Stomach smooth muscle (tissue), 2 donors: ENCODE measurements at regions not wholly inside any gene's neighbourhood (a gene's known extent, or its start where the extent isn't known, plus 50 kb on each side); places are given as distances from the start of the nearest gene placed in this dataset.

Experiments
- H3K27ac ChIP-seq: one replicate; pipeline ENCODE4 v1.7.0; 2013; ENCODE audit warnings: mild to moderate bottlenecking, low read length, inconsistent platforms
- H3K27me3 ChIP-seq, 2 donors: one replicate each; pipeline ENCODE4 v1.7.0; 2013; ENCODE audit warnings: low read length in 2 of 2; ENCODE audit not compliant: insufficient read depth in 2 of 2, control insufficient read depth in 1 of 2
- H3K36me3 ChIP-seq, 2 donors: one replicate each; pipeline ENCODE4 v1.7.0; 2013; ENCODE audit warnings: low read length in 2 of 2; ENCODE audit not compliant: control insufficient read depth in 2 of 2, insufficient read depth in 2 of 2
- H3K4me1 ChIP-seq: one replicate; pipeline ENCODE4 v1.7.0; 2013; ENCODE audit warnings: low read length; ENCODE audit not compliant: control insufficient read depth, insufficient read depth
- H3K4me3 ChIP-seq, 2 donors: one replicate each; pipeline ENCODE4 v1.7.0; 2013; ENCODE audit warnings: low read length in 2 of 2
- H3K9ac ChIP-seq, 2 donors: one replicate each; pipeline ENCODE4 v1.7.0; 2013; ENCODE audit warnings: low read length in 2 of 2, mild to moderate bottlenecking in 1 of 2
- H3K9me3 ChIP-seq, 2 donors: one replicate each; pipeline ENCODE4 v1.7.0; 2013; ENCODE audit warnings: low read length in 2 of 2; ENCODE audit not compliant: control insufficient read depth in 2 of 2
- donor health status: healthy.
- donor health status: Pancreatic carcinoma.

DNA sequence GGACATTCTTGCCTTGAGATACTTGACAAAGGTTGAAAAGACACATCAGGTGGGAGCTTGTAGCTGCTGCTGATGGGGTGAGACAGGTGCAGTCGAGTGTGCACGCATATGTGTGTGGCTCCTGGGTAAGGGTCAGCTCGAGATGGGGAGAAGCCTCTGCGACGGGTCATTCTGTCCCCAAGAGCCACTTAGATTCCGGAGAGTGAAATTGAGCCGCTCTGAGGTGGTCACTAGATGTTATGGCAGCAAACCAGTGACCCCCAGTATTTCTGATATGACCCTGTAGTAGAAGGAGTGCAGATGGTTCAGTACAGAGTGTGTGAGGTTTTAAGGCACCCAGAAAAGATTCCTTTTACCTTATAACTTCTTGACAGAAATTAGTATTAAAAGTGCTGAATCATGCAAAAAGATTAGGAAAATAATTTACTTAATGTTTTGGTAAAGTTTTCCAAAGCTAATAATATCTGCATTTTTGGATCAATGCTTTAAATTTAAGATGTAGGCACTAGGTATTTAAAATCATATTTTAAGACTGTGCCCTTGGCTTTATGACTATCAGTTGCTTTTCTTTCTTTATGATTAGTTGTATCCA is 241.9 kb upstream of the TOPAZ1 start:
- Histone ChIP-seq H3K27ac (no peak overlapping the region), H3K27me3 (peaks cover 48 to 71% of the 10 kb centered on the region in 2 donors)

DNA sequence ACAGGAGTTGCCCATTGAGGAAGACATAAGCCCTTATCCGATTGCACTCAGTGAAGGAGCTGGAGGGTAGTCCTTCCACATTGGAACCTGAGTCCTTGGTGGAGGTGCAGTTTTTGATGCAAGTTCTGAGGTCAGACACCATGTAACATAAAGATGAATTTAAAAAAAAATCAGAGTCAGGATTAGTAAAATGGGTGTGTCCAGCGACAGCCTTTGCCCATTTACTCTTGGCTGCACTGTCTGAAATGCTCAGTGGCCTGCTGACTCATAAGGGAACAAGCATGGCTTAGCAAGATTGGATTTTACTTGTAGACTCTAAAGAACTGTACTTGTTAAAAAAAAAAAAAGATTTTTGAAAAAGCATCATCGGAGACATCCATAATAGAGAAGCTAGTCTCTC is 241.1 kb upstream of the TOPAZ1 start:
- Histone ChIP-seq H3K9ac (no peak overlapping the region), H3K27me3 (peaks cover 43 to 67% of the 10 kb centered on the region in 2 donors), H3K4me1 (peaks cover 36% of the 10 kb centered on the region), H3K36me3 (no peaks in the 10 kb centered on the region), H3K9me3 (peaks cover 0 to 2% of the 10 kb centered on the region in 2 donors), H3K4me3 (no peak overlapping the region), H3K27ac (no peak overlapping the region)

More for the DNA sequence above, 241.9 kb upstream of the TOPAZ1 start:
- Histone ChIP-seq H3K4me3 (peak overlapping the region; percentile 60 to 67), H3K4me1 (peaks cover 44% of the 10 kb centered on the region), H3K9me3 (peaks cover 0 to 2% of the 10 kb centered on the region in 2 donors), H3K36me3 (no peaks in the 10 kb centered on the region), H3K9ac (no peak overlapping the region)

DNA sequence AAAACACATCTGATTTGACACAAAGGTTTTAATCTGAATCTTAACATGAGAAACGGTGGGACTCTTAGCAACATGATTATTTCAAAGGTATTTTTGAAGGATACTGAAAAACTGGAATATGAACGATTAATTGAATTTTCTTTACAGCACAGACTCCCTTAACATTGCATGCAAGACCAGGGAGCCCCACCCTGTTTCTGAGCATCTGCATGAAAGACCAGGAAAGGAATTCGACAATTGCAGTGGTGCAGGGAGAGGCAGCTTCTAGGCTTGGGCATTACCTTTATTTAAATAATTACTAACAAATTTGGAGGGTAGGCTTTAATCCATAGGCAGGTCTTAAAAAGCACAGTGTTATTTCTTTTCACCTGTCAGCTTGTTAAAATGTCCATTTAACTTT is 240.6 kb upstream of the TOPAZ1 start:
- Histone ChIP-seq H3K27me3 (peaks cover 38 to 62% of the 10 kb centered on the region in 2 donors), H3K4me3 (no peak overlapping the region), H3K9ac (no peak overlapping the region), H3K4me1 (peaks cover 31% of the 10 kb centered on the region), H3K36me3 (no peaks in the 10 kb centered on the region), H3K27ac (no peak overlapping the region), H3K9me3 (peaks cover 0 to 2% of the 10 kb centered on the region in 2 donors)

DNA sequence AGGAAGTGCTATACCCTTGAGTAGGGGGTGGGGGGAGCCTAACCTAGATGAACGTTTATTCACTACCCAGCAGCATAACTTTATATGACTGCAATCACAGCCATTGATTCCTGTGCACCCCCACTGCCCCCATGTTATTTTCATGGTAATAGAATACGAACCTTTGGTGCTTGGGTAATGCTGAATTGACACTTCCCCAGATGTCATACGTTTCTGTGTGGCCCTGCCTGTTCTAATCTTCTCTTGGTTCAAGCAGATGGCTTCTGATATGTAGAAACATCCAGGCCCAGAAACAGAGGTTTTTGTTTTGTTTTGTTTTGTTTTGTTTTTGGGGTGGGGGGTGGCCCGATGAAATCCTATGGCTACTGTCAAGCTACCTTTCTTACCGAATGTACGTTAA is 237.9 kb upstream of the TOPAZ1 start:
- Histone ChIP-seq H3K9me3 (peaks cover 0 to 2% of the 10 kb centered on the region in 2 donors), H3K27me3 (peaks cover 13 to 35% of the 10 kb centered on the region in 2 donors), H3K4me1 (peaks cover 6% of the 10 kb centered on the region), H3K27ac (no peak overlapping the region), H3K36me3 (no peaks in the 10 kb centered on the region), H3K4me3 (no peak overlapping the region), H3K9ac (no peak overlapping the region)

DNA sequence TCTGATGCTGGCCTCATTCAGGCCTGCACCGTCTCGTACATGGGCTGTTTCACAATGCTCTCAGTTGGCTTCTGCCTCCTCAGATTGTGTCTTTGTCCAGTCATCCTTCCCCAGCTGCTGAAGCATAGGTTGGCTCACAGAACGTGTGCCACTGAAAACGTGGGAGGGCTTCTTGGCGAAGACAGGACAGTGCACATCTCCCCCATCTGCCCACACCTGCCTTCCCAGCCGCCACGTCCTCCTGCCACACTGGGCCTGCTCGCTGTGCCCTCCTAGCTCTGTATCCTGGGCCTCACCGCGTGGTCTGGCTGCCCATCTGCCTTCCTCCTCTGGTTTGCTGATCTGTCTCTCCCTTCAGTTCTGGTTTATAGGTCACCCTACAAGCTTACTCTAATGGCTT is 230.0 kb upstream of the TOPAZ1 start:
- Histone ChIP-seq H3K9me3 (no peaks in the 10 kb centered on the region), H3K36me3 (no peaks in the 10 kb centered on the region), H3K9ac (no peak overlapping the region), H3K27ac (no peak overlapping the region), H3K27me3 (peaks cover 5 to 16% of the 10 kb centered on the region in 2 donors), H3K4me3 (no peak overlapping the region), H3K4me1 (no peaks in the 10 kb centered on the region)

DNA sequence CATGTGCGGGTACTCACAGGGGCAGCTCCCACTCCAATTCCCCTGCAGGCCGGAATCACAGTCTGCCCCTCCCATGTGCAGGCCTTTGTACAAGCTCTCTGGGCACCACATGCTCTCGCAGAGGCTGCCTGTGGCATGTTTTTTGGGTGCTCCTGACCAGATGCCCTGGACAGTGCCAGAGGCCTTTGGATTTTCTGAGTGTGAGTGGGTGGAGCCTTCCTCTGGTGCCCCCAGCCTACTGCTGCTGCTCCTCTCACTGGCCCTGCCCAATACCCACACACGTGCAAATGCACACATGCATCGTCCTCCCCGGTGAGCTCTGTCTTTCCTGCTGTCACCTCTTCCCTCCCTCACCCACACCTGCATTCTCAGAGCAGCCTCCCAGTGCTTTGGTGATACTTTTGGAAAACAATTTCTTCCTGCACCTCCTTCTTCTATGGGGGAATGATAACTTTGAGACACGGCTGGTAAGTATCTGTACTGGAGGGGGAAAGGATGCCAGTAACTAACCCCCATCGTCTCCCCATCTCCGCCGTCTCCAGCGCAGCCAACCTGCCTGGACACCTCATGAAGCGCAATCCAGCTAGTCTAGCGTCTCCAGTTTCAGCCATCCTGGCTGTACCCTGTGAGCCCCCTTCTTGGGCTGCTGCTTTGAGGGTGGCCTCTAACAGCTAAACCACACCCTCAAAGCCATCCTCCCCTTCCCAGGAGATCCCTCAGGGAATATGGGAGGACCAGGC is 229.4 kb upstream of the TOPAZ1 start:
- no peak overlapping the region for H3K9ac ChIP-seq
- no peaks in the 10 kb centered on the region for H3K36me3 ChIP-seq
- peaks cover 5 to 16% of the 10 kb centered on the region in 2 donors for H3K27me3 ChIP-seq
- H3K4me1 ChIP-seq = no peaks in the 10 kb centered on the region
- H3K9me3 ChIP-seq = no peaks in the 10 kb centered on the region
- no peak overlapping the region for H3K4me3 ChIP-seq
- no peak overlapping the region for H3K27ac ChIP-seq

DNA sequence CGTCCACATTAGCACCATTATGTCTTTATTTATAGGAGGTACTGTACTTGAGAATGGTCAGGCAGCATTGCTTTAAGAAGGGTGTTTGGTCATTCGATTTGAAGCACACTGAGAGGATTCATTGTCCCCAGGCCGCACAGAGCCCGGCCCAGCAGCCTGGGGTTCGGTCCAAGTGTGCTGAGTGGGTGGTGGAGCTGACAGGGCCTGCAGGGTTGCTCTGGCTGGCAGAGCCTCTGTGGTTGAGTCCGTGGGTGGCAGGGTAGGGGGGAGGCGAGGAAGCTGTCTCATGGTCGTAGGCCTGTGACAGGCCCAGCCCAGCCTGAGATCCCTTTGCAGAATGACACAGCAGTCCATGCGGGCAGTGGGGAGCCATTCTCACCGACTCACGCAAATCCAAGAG is 227.7 kb upstream of the TOPAZ1 start:
- Histone ChIP-seq H3K27me3 (peaks cover 5 to 16% of the 10 kb centered on the region in 2 donors), H3K4me1 (no peaks in the 10 kb centered on the region), H3K9ac (no peak overlapping the region), H3K27ac (no peak overlapping the region), H3K36me3 (no peaks in the 10 kb centered on the region), H3K4me3 (no peak overlapping the region), H3K9me3 (no peaks in the 10 kb centered on the region)

DNA sequence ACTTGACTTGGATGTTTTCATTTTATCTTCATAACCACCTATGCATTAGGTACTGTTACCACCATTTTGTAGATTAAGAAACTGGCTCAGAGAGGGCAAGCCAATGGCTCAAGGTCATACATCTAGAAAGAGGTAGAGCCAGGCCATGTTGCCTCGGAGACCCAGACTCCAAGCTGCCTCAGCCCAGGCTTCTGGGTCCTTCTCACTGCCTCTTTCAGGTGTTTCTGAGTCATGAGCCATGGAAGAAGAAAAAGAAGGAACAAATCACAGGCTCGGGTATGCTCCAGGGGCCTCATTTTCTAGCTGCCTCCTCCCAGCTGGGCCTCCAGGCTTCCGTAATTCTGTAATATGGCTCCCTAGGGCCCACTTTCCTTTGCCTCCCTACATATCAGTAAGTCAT is 226.5 kb upstream of the TOPAZ1 start:
- no peak overlapping the region for H3K9ac ChIP-seq
- H3K36me3 ChIP-seq = no peaks in the 10 kb centered on the region
- H3K4me3 ChIP-seq = no peak overlapping the region
- peaks cover 5 to 18% of the 10 kb centered on the region in 2 donors for H3K27me3 ChIP-seq
- H3K27ac ChIP-seq = no peak overlapping the region
- H3K9me3 ChIP-seq = no peaks in the 10 kb centered on the region
- H3K4me1 ChIP-seq = no peaks in the 10 kb centered on the region

DNA sequence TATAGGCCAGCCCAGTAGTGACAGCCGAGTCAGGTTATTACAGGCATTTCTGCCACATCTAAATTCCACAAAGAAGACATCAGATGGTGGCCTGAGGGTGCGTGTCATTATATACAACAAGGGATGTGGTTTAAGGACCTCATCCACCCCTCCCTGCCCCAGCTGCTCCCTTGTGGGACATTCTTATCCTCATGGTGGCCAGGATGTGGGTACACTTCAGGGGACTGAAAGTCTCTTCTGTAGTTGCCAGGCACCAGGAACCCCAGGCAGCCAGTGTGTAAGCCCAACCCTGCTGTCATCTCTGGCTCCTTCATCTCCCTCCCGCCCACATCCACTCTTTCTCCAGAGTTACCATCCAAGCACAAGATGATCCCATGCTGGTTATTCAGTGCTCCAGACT is 224.9 kb upstream of the TOPAZ1 start:
- Histone ChIP-seq H3K9me3 (no peaks in the 10 kb centered on the region), H3K4me3 (no peak overlapping the region), H3K9ac (no peak overlapping the region), H3K27me3 (peaks cover 10 to 19% of the 10 kb centered on the region in 2 donors), H3K4me1 (no peaks in the 10 kb centered on the region), H3K36me3 (no peaks in the 10 kb centered on the region), H3K27ac (no peak overlapping the region)

DNA sequence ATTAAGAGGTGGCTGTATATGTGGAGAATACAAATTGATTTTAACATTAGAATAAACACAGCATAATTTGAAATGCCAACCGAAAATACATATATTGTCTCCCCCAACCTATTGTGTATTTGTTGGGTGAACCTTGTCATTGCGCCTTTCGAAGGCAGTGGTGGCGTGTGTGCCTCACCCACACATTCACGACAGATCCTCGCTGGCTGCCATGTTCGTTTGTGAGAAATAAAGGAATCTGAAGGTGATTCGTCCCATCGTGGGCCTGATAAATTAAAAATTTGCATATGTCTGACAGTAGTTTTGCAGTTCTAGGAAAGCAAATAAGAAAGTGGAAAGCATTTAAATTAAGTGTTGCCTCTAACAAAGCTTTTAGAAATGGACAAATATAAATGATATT is 222.8 kb upstream of the TOPAZ1 start:
- H3K36me3 ChIP-seq = no peaks in the 10 kb centered on the region

DNA sequence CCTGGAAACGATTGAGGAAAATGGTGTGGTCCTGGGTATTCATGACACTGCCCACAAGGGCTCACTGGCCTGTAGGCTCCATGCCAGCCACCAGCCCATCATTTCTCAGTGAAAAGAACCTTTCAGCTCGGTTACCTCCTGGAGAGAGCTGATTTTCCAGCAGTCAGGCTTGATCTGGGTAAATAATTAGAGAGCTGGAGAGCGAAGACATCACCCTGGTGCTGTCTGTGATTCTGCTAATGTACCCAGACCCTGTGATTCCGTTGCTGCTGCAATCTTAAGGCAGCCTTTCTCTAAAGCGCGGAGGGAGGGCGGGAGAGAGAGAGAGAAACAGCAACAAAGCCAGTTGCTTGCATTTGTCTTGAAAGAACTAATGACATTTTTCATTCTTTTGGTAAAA is 221.9 kb upstream of the TOPAZ1 start:
- Histone ChIP-seq H3K4me1 (no peaks in the 10 kb centered on the region), H3K9ac (no peak overlapping the region), H3K27me3 (peaks cover 19 to 20% of the 10 kb centered on the region in 2 donors), H3K27ac (no peak overlapping the region), H3K9me3 (no peaks in the 10 kb centered on the region), H3K4me3 (no peak overlapping the region), H3K36me3 (no peaks in the 10 kb centered on the region)

More for the DNA sequence above, 222.8 kb upstream of the TOPAZ1 start:
- Histone ChIP-seq H3K9ac (no peak overlapping the region), H3K4me1 (no peaks in the 10 kb centered on the region), H3K27me3 (peaks cover 19 to 20% of the 10 kb centered on the region in 2 donors), H3K4me3 (no peak overlapping the region), H3K9me3 (no peaks in the 10 kb centered on the region), H3K27ac (no peak overlapping the region)
